Liver (tissue), 8 donors: ENCODE measurements at regions not wholly inside any gene's neighbourhood (a gene's known extent, or its start where the extent isn't known, plus 50 kb on each side); places are given as distances from the start of the nearest gene placed in this dataset.

Experiments used
- DNase-seq: peaks from one replicate; pipeline ENCODE4 v3.0.0-alpha.2; 2017; ENCODE audit warnings: low spot score
- H3K27ac ChIP-seq, 2 donors: one replicate each; pipeline ENCODE4 v1.7.0; 2013; ENCODE audit warnings: inconsistent platforms in 2 of 2, low read length in 2 of 2, control low read depth in 1 of 2, low read depth in 1 of 2, mild to moderate bottlenecking in 1 of 2
- H3K27me3 ChIP-seq, 4 donors: one replicate each; pipeline versions ENCODE4 v1.6.1 to v1.7.0; 2013; ENCODE audit warnings: low read length in 3 of 4, inconsistent platforms in 1 of 4, mild to moderate bottlenecking in 1 of 4, moderate library complexity in 1 of 4; ENCODE audit not compliant: control insufficient read depth in 4 of 4, insufficient read depth in 4 of 4
- H3K36me3 ChIP-seq, 4 donors: one replicate each; pipeline versions ENCODE4 v1.6.1 to v1.7.0; 2013; ENCODE audit warnings: low read length in 3 of 4, mild to moderate bottlenecking in 3 of 4, low read depth in 1 of 4, moderate library complexity in 1 of 4; ENCODE audit not compliant: control insufficient read depth in 4 of 4, insufficient read depth in 3 of 4
- H3K4me1 ChIP-seq, 4 donors: one replicate each; pipeline versions ENCODE4 v1.6.1 to v1.7.0; 2013; ENCODE audit warnings: low read length in 3 of 4, mild to moderate bottlenecking in 3 of 4, moderate library complexity in 1 of 4; ENCODE audit not compliant: control insufficient read depth in 4 of 4, insufficient read depth in 4 of 4
- H3K4me3 ChIP-seq, 3 donors: one replicate each; pipeline versions ENCODE4 v1.6.1 to v1.7.0; 2013; ENCODE audit warnings: low read length in 3 of 3, control low read depth in 1 of 3, low read depth in 1 of 3, mild to moderate bottlenecking in 1 of 3
- H3K9ac ChIP-seq, 2 donors: one replicate each; pipeline ENCODE4 v1.7.0; 2013; ENCODE audit warnings: low read length in 2 of 2, mild to moderate bottlenecking in 2 of 2, moderate library complexity in 2 of 2, control low read depth in 1 of 2, low read depth in 1 of 2
- H3K9me3 ChIP-seq, 4 donors: one replicate each; pipeline versions ENCODE4 v1.6.1 to v1.7.0; 2013; ENCODE audit warnings: low read length in 3 of 4; ENCODE audit not compliant: control insufficient read depth in 4 of 4
- ATF3 ChIP-seq: IDR thresholded peaks from 2 replicates; pipeline ENCODE4 v1.6.1; 2016; ENCODE audit warnings: antibody characterized with exemption
- CTCF ChIP-seq: fragments of 150-350 bp; IDR thresholded peaks from 2 replicates; pipeline ENCODE4 v1.5.1; 2017; ENCODE audit warnings: improper control_type of control experiment, low read depth, low read length; ENCODE audit not compliant: missing input control
- EGR1 ChIP-seq, 2 donors: IDR thresholded peaks; 2 replicates each; pipeline ENCODE4 v1.6.1; 2016 to 2018; ENCODE audit warnings: antibody characterized with exemption in 2 of 2, low read depth in 2 of 2
- FOXA1 ChIP-seq: IDR thresholded peaks from 2 replicates; pipeline ENCODE4 v1.6.1; 2016; ENCODE audit warnings: antibody characterized with exemption
- FOXA2 ChIP-seq: IDR thresholded peaks from 2 replicates; pipeline ENCODE4 v1.6.1; 2016; ENCODE audit warnings: antibody characterized with exemption
- GABPA ChIP-seq, 2 donors: IDR thresholded peaks in 1 of 2; conservative IDR thresholded peaks in 1 of 2; 2 replicates each; pipeline ENCODE4 v1.6.1; 2016; ENCODE audit warnings: antibody characterized with exemption in 2 of 2, mild to moderate bottlenecking in 1 of 2, moderate library complexity in 1 of 2
- HNF4G ChIP-seq: IDR thresholded peaks from 2 replicates; pipeline ENCODE4 v1.6.1; 2016; ENCODE audit warnings: antibody characterized with exemption
- JUND ChIP-seq, 2 donors: IDR thresholded peaks; 2 replicates each; pipeline ENCODE4 v1.6.1; 2016; ENCODE audit warnings: antibody characterized with exemption in 2 of 2
- MAX ChIP-seq: IDR thresholded peaks from 2 replicates; pipeline ENCODE4 v1.6.1; 2016; ENCODE audit warnings: antibody characterized with exemption
- NR2F2 ChIP-seq: IDR thresholded peaks from 2 replicates; pipeline ENCODE4 v1.6.1; 2016; ENCODE audit warnings: antibody characterized with exemption
- RAD21 ChIP-seq, 2 donors: IDR thresholded peaks; 2 replicates each; pipeline ENCODE4 v1.6.1; 2016; ENCODE audit warnings: antibody characterized with exemption in 2 of 2, mild to moderate bottlenecking in 2 of 2
- REST ChIP-seq: IDR thresholded peaks from 2 replicates; pipeline ENCODE4 v1.6.1; 2016; ENCODE audit warnings: antibody characterized with exemption, mild to moderate bottlenecking
- RXRA ChIP-seq, 2 donors: IDR thresholded peaks; 2 replicates each; pipeline ENCODE4 v1.6.1; 2017 to 2018; ENCODE audit warnings: antibody characterized with exemption in 2 of 2, mild to moderate bottlenecking in 1 of 2
- TAF1 ChIP-seq: conservative IDR thresholded peaks from 2 replicates; pipeline ENCODE4 v1.6.1; 2016; ENCODE audit warnings: antibody characterized with exemption, mild to moderate bottlenecking
- YY1 ChIP-seq: IDR thresholded peaks from 2 replicates; pipeline ENCODE4 v1.6.1; 2016; ENCODE audit warnings: antibody characterized with exemption, mild to moderate bottlenecking
- ZBTB33 ChIP-seq: IDR thresholded peaks from 2 replicates; pipeline ENCODE4 v1.6.1; 2016; ENCODE audit warnings: antibody characterized with exemption
- WGBS: extraction: QIAGEN DNeasy Blood & Tissue Kit; methylation state at CpG from one replicate; pipeline ENCODE4 v1.1.7; 2013; 5-methylcytosine and 5-hydroxymethylcytosine counted together
- donor health status: healthy.
- donor health status: healthy.
- donor health status: healthy.
- donor health status: healthy.
- donor health status: healthy.

- H3K9ac ChIP-seq = no peak overlapping the region
- no peaks in the 10 kb centered on the region for H3K4me1 ChIP-seq
- TF ChIP-seq FOXA2 (no peak), FOXA1 (no peak), CTCF (no peak), JUND (IDR thresholded peaks at IDR 0.05) (no peak)
- WGBS = 90% methylated on average over 6 of the region's 6 CpGs
- no peak overlapping the region for H3K27ac ChIP-seq
- H3K36me3 ChIP-seq = no peaks in the 10 kb centered on the region
- DNase-seq = no peak
- H3K9me3 ChIP-seq = peaks cover 0 to 8% (median 2%) of the 10 kb centered on the region in 4 donors
- no peak overlapping the region for H3K4me3 ChIP-seq
- H3K27me3 ChIP-seq = peaks cover 0 to 2% (median 0%) of the 10 kb centered on the region in 4 donors
These were observed 147.7 kb downstream of the WDR11 start for GRCh38 chr10:120998782-120999285.

GRCh38 chr10:120999868-121000267 is 148.7 kb downstream of the WDR11 start:
- no peaks in the 10 kb centered on the region for H3K4me1 ChIP-seq
- no peak for TF ChIP-seq FOXA1
- no peak for TF ChIP-seq RXRA (IDR thresholded peaks at IDR 0.05)
- no peak for TF ChIP-seq TAF1
- no peak for TF ChIP-seq EGR1 (IDR thresholded peaks at IDR 0.05; ENCODE audit: low read depth in 2 of 2)
- TF ChIP-seq NR2F2 = no peak
- TF ChIP-seq YY1 = no peak
- no peak for TF ChIP-seq REST
- TF ChIP-seq HNF4G = no peak
- TF ChIP-seq GABPA (IDR thresholded peaks at IDR 0.05 in 1 of 2, conservative IDR thresholded peaks at IDR 0.05 in 1 of 2) = no peak
- no peak overlapping the region for H3K9ac ChIP-seq
- peaks cover 0 to 2% (median 0%) of the 10 kb centered on the region in 4 donors for H3K27me3 ChIP-seq
- WGBS = 86% methylated on average over 6 of the region's 6 CpGs
- no peak overlapping the region for H3K27ac ChIP-seq
- no peak overlapping the region for H3K4me3 ChIP-seq
- H3K36me3 ChIP-seq = no peaks in the 10 kb centered on the region
- no peak for DNase-seq
- peaks cover 0 to 5% (median 2%) of the 10 kb centered on the region in 4 donors for H3K9me3 ChIP-seq

- Histone ChIP-seq H3K27ac (no peak overlapping the region), H3K9me3 (peaks cover 2 to 16% (median 6%) of the 10 kb centered on the region in 4 donors), H3K4me3 (no peak overlapping the region), H3K36me3 (no peaks in the 10 kb centered on the region), H3K9ac (no peak overlapping the region), H3K4me1 (no peaks in the 10 kb centered on the region), H3K27me3 (no peaks in the 10 kb centered on the region)
- DNase-seq = no peak
- 49% methylated on average over 6 of the region's 6 CpGs for WGBS
- TF ChIP-seq YY1 (no peak), FOXA2 (no peak), JUND (IDR thresholded peaks at IDR 0.05) (no peak), MAX (no peak), GABPA (IDR thresholded peaks at IDR 0.05 in 1 of 2, conservative IDR thresholded peaks at IDR 0.05 in 1 of 2) (no peak), ATF3 (no peak), ZBTB33 (no peak), RAD21 (IDR thresholded peaks at IDR 0.05) (no peak), CTCF (no peak), NR2F2 (no peak), EGR1 (IDR thresholded peaks at IDR 0.05; ENCODE audit: low read depth in 2 of 2) (no peak)
These were observed 151.5 kb downstream of the WDR11 start for GRCh38 chr10:121002586-121003205.
